ENCODE measurements at regions not wholly inside any gene's neighbourhood (a gene's known extent, or its start where the extent isn't known, plus 50 kb on each side); places are given as distances from the start of the nearest gene placed in this dataset.

GRCh38 chr17:34820922-34821321 is 140.3 kb downstream of the CCT6B start:
- peak; percentile 2 for DNase-seq (ENCODE audit: low read depth)
- H3K4me3 ChIP-seq (ENCODE audit: low read length) = no peak overlapping the region
- TF ChIP-seq, protein P1, sequence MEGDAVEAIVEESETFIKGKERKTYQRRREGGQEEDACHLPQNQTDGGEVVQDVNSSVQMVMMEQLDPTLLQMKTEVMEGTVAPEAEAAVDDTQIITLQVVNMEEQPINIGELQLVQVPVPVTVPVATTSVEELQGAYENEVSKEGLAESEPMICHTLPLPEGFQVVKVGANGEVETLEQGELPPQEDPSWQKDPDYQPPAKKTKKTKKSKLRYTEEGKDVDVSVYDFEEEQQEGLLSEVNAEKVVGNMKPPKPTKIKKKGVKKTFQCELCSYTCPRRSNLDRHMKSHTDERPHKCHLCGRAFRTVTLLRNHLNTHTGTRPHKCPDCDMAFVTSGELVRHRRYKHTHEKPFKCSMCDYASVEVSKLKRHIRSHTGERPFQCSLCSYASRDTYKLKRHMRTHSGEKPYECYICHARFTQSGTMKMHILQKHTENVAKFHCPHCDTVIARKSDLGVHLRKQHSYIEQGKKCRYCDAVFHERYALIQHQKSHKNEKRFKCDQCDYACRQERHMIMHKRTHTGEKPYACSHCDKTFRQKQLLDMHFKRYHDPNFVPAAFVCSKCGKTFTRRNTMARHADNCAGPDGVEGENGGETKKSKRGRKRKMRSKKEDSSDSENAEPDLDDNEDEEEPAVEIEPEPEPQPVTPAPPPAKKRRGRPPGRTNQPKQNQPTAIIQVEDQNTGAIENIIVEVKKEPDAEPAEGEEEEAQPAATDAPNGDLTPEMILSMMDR (IDR thresholded peaks at IDR 0.05; ENCODE audit: insufficient read depth, low read depth, low read length, missing control alignments) = no peak

DNA sequence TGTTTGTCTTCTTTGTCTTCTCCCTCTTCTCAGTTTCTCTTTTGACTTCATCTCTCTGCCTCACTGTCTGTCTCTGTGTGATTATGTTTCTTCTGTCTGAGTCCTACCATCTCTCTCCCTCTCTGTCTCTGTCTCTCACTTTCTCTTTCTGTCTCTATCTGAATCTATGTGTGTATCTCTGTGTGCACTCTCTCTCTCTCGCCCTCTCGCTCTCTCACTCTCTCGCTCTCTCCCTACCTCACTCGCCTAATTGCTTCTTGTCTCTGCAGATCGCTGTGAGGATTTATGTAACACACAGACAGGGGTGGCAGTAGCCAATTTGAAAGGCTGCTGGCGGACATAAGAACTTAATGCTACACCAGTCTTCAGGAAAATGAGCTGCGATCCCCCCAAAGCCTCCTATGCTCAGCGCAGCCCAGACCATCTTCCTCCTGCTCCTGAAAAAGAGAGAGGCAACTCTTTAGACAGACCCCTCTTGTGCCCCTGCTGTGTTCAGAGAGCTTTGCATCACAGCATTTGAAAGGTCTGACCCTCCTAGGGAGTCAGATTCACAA is 140.9 kb downstream of the CCT6B start:
- TF ChIP-seq, protein P1 (IDR thresholded peaks at IDR 0.05; ENCODE audit: insufficient read depth, low read depth, low read length, missing control alignments) = no peak
- DNase-seq (ENCODE audit: low read depth) = no peak
- no peak overlapping the region for H3K4me3 ChIP-seq (ENCODE audit: low read length)

- TF ChIP-seq, protein P1 (IDR thresholded peaks at IDR 0.05; ENCODE audit: insufficient read depth, low read depth, low read length, missing control alignments) = no peak
- no peak overlapping the region for H3K4me3 ChIP-seq (ENCODE audit: low read length)
- DNase-seq (ENCODE audit: low read depth) = no peak
Observed at GRCh38 chr17:34817252-34818035, 143.8 kb downstream of the CCT6B start.

DNA sequence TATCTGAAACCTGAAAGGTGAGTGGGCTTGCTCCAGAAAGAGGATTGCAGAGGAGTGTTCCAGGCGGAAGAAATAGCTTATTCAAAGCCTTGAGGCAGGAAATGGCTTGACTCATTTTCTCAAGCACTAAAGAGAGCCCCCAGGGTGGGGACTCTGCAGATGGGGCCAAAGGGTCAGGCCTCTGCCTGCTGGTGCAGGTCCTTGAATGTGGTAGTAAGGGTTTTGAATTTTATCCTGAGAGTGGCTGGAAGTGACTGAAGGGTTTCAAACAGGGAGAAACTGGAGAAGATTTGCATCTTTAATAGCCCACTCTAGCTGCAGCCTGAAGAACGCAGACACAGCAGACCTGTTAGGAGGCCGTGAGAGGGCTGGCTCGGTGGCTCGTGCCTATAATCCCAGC is 144.4 kb downstream of the CCT6B start:
- TF ChIP-seq, protein P1 (IDR thresholded peaks at IDR 0.05; ENCODE audit: insufficient read depth, low read depth, low read length, missing control alignments) = no peak
- no peak overlapping the region for H3K4me3 ChIP-seq (ENCODE audit: low read length)
- peak; percentile 7 for DNase-seq (ENCODE audit: low read depth)

DNA sequence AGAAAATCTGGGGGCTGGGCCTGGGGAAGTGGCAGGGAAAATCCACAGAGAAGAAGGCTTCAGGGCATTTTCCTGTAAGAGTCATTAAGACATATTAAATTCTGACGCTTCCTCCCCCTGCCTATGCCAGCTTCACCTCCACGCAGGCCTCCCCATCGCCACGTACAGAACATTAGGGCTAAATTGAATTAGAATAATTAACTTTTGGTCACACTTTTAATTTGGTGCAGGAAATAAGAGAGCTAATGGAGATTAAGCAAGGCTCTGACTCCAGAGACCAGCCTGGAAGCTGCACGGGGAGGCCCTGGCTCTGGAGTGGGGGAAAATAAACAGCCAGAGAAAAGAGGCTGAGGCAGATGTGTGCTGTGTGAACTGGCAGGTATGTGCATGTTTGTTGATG is 148.0 kb downstream of the CCT6B start:
- no peak for DNase-seq (ENCODE audit: low read depth)
- TF ChIP-seq, protein P1 (IDR thresholded peaks at IDR 0.05; ENCODE audit: insufficient read depth, low read depth, low read length, missing control alignments) = no peak
- no peak overlapping the region for H3K4me3 ChIP-seq (ENCODE audit: low read length)

- TF ChIP-seq, protein P1 (IDR thresholded peaks at IDR 0.05; ENCODE audit: insufficient read depth, low read depth, low read length, missing control alignments) = no peak
- DNase-seq (ENCODE audit: low read depth) = no peak
Observed at GRCh38 chr17:34811561-34811960, 149.7 kb downstream of the CCT6B start.

GRCh38 chr17:34800661-34801060 is 160.6 kb downstream of the CCT6B start:
- DNase-seq (ENCODE audit: low read depth) = no peak
- TF ChIP-seq, protein P1 (IDR thresholded peaks at IDR 0.05; ENCODE audit: insufficient read depth, low read depth, low read length, missing control alignments) = no peak
- H3K4me3 ChIP-seq (ENCODE audit: low read length) = no peak overlapping the region

More at GRCh38 chr17:34811561-34811960, 149.7 kb downstream of the CCT6B start:
- no peak overlapping the region for H3K4me3 ChIP-seq (ENCODE audit: low read length)
